Prostate gland (tissue), 2 donors: ENCODE measurements at regions not wholly inside any gene's neighbourhood (a gene's known extent, or its start where the extent isn't known, plus 50 kb on each side); places are given as distances from the start of the nearest gene placed in this dataset.

Source experiments
- DNase-seq: peaks from one replicate; pipeline ENCODE4 v3.0.0-alpha.2; 2019; ENCODE audit warnings: low spot score
- H3K27ac ChIP-seq, 2 donors: fragments of 200-600 bp; sonication (generic); 2 replicates each; pipeline ENCODE4 v1.5.1; 2017 to 2019
- H3K27me3 ChIP-seq: fragments of 200-600 bp; sonication (generic); replicated peaks from 2 replicates; pipeline ENCODE4 v1.5.1; 2019; ENCODE audit not compliant: insufficient read depth
- H3K36me3 ChIP-seq, 2 donors: fragments of 200-600 bp; sonication (generic); 1 replicate in 1 of 2; 2 replicates in 1 of 2; pipeline versions ENCODE4 v1.5.1 to v1.8.1; 2017 to 2019
- H3K4me1 ChIP-seq: fragments of 200-600 bp; sonication (generic); replicated peaks from 2 replicates; pipeline ENCODE4 v1.5.1; 2019
- H3K4me3 ChIP-seq, 2 donors: fragments of 200-600 bp; sonication (generic); 2 replicates each; pipeline ENCODE4 v1.5.1; 2017 to 2019
- H3K9me3 ChIP-seq: fragments of 200-600 bp; sonication (generic); 2 replicates; pipeline ENCODE4 v1.5.1; 2017
- POLR2A ChIP-seq: fragments of 450-650 bp; IDR thresholded peaks from one replicate; pipeline ENCODE4 v1.6.1; 2016; ENCODE audit warnings: antibody characterized with exemption, mild to moderate bottlenecking
- POLR2AphosphoS5 ChIP-seq: sonication (generic); formaldehyde crosslinking; IDR thresholded peaks from one replicate; pipeline ENCODE4 v1.6.1; 2017; ENCODE audit warnings: antibody characterized with exemption
- WGBS: methylation state at CpG from one replicate; pipeline ENCODE4 v1.1.5; 2018; 5-methylcytosine and 5-hydroxymethylcytosine counted together
- intact Hi-C: fragments of 100-400 bp; cut with DNase I; formaldehyde crosslinking; loops from one replicate; pipeline ENCODE4 v1.14.2; 2022
- TF ChIP-seq, protein P1 (sequence below), 4 experiments: fragments of 200-600 bp in 2 of 4; fragments of 450-650 bp in 2 of 4; sonication (generic) in 2 of 4; IDR thresholded peaks; 1 replicate in 3 of 4; 2 replicates in 1 of 4; pipeline ENCODE4 v1.5.1; 2016 to 2019; ENCODE audit warnings: antibody characterized with exemption in 4 of 4, mild to moderate bottlenecking in 2 of 4, moderate library complexity in 2 of 4

- Histone ChIP-seq H3K27ac (no peak overlapping the region), H3K4me3 (no peak overlapping the region), H3K4me1 (no peaks in the 10 kb centered on the region), H3K36me3 (no peaks in the 10 kb centered on the region), H3K9me3 (no peaks in the 10 kb centered on the region), H3K27me3 (no peaks in the 10 kb centered on the region)
- 90% methylated on average over 1 of the region's 1 CpG for WGBS
- intact Hi-C loops = loop anchor here (10.0 kb wide), 1 partner anchor 190 kb away; no protein-coding TSS in a partner anchor
- DNase-seq = no peak
- TF ChIP-seq, protein P1, sequence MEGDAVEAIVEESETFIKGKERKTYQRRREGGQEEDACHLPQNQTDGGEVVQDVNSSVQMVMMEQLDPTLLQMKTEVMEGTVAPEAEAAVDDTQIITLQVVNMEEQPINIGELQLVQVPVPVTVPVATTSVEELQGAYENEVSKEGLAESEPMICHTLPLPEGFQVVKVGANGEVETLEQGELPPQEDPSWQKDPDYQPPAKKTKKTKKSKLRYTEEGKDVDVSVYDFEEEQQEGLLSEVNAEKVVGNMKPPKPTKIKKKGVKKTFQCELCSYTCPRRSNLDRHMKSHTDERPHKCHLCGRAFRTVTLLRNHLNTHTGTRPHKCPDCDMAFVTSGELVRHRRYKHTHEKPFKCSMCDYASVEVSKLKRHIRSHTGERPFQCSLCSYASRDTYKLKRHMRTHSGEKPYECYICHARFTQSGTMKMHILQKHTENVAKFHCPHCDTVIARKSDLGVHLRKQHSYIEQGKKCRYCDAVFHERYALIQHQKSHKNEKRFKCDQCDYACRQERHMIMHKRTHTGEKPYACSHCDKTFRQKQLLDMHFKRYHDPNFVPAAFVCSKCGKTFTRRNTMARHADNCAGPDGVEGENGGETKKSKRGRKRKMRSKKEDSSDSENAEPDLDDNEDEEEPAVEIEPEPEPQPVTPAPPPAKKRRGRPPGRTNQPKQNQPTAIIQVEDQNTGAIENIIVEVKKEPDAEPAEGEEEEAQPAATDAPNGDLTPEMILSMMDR (IDR thresholded peaks at IDR 0.05) = no peak
- TF ChIP-seq POLR2AphosphoS5 (no peak), POLR2A (no peak)
Observed at GRCh38 chr6:20284672-20285071, 72.4 kb upstream of the MBOAT1 start.

- 79% methylated on average over 1 of the region's 1 CpG for WGBS
- intact Hi-C loops = loop anchor here (10.0 kb wide), 1 partner anchor 192 kb away; no protein-coding TSS in a partner anchor
- no peaks in the 10 kb centered on the region for H3K36me3 ChIP-seq
Observed at GRCh38 chr6:20286968-20287565, 74.8 kb upstream of the MBOAT1 start.

GRCh38 chr6:20291764-20292580 is 79.7 kb upstream of the MBOAT1 start:
- Histone ChIP-seq H3K36me3 (no peaks in the 10 kb centered on the region), H3K27me3 (no peaks in the 10 kb centered on the region), H3K4me1 (no peaks in the 10 kb centered on the region), H3K27ac (no peak overlapping the region), H3K4me3 (no peak overlapping the region), H3K9me3 (no peaks in the 10 kb centered on the region)
- TF ChIP-seq, protein P1 (IDR thresholded peaks at IDR 0.05) = peak; percentile 79 to 88 (median 84)
- TF ChIP-seq POLR2A (no peak), POLR2AphosphoS5 (peak; percentile 51)
- peak; percentile 74 for DNase-seq
- intact Hi-C loops = loop anchor here (2.0 to 5.0 kb wide), 2 partner anchors 110 to 237 kb away; partner anchors contain the start of gene E2F3
- WGBS = 22% methylated on average over 10 of the region's 10 CpGs

More at GRCh38 chr6:20286968-20287565, 74.8 kb upstream of the MBOAT1 start:
- no peaks in the 10 kb centered on the region for H3K4me1 ChIP-seq
- TF ChIP-seq POLR2AphosphoS5 (no peak), POLR2A (no peak)
- TF ChIP-seq, protein P1 (IDR thresholded peaks at IDR 0.05) = no peak
- H3K27ac ChIP-seq = no peak overlapping the region
- H3K27me3 ChIP-seq = no peaks in the 10 kb centered on the region
- H3K9me3 ChIP-seq = no peaks in the 10 kb centered on the region
- H3K4me3 ChIP-seq = no peak overlapping the region
- DNase-seq = no peak

GRCh38 chr6:20292905-20293304 is 80.6 kb upstream of the MBOAT1 start:
- H3K9me3 ChIP-seq = no peaks in the 10 kb centered on the region
- intact Hi-C loops = loop anchor here (5.0 kb wide), 1 partner anchor 109 kb away; the partner anchor contains the start of gene E2F3
- H3K27me3 ChIP-seq = no peaks in the 10 kb centered on the region
- no peak for DNase-seq
- no peaks in the 10 kb centered on the region for H3K36me3 ChIP-seq
- H3K4me1 ChIP-seq = no peaks in the 10 kb centered on the region
- WGBS = 97% methylated on average over 2 of the region's 2 CpGs
- no peak for TF ChIP-seq POLR2A
- TF ChIP-seq, protein P1 (IDR thresholded peaks at IDR 0.05) = no peak
- no peak overlapping the region for H3K27ac ChIP-seq
- no peak overlapping the region for H3K4me3 ChIP-seq
